ENCODE measurements at regions not wholly inside any gene's neighbourhood (a gene's known extent, or its start where the extent isn't known, plus 50 kb on each side); places are given as distances from the start of the nearest gene placed in this dataset.
"Not testable (repeated sequence)": the region's sequence is repeated elsewhere in the genome, so short reads cannot be mapped to it uniquely, and the experiment has no call there.

DNA sequence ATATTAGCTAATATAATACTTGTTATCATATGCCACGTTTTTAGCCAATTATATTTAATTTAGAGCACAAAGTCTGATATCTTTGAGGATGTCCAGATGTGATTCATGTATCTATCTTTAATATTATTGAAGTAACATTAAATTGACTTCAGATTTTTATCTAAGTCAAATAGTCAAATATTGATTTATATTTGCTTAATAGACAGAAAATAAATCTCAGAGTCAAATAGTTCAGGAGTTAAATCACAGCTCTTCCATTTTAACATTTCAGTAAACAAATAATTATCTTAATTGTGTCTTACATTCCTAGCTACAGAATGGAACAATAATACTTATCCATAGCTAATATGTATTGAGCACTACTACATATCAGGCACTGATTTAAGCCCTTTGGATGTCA, 379.4 kb upstream of the UBE2E3 start:
- TF ChIP-seq, protein P1, sequence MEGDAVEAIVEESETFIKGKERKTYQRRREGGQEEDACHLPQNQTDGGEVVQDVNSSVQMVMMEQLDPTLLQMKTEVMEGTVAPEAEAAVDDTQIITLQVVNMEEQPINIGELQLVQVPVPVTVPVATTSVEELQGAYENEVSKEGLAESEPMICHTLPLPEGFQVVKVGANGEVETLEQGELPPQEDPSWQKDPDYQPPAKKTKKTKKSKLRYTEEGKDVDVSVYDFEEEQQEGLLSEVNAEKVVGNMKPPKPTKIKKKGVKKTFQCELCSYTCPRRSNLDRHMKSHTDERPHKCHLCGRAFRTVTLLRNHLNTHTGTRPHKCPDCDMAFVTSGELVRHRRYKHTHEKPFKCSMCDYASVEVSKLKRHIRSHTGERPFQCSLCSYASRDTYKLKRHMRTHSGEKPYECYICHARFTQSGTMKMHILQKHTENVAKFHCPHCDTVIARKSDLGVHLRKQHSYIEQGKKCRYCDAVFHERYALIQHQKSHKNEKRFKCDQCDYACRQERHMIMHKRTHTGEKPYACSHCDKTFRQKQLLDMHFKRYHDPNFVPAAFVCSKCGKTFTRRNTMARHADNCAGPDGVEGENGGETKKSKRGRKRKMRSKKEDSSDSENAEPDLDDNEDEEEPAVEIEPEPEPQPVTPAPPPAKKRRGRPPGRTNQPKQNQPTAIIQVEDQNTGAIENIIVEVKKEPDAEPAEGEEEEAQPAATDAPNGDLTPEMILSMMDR (IDR thresholded peaks at IDR 0.05), result no peak
- no peak for TF ChIP-seq POLR2A (IDR thresholded peaks at IDR 0.05)
- no peak for DNase-seq (ENCODE audit: low spot score in 2 of 2)
- H3K4me3 ChIP-seq (ENCODE audit: low read depth, poor library complexity, severe bottlenecking), result no peak overlapping the region
- 75% methylated on average over 1 of the region's 1 CpG for WGBS, 2 donors
- intact Hi-C loops (cut with DNase I; ENCODE audit: low total_unique reads), result no loop called here

DNA sequence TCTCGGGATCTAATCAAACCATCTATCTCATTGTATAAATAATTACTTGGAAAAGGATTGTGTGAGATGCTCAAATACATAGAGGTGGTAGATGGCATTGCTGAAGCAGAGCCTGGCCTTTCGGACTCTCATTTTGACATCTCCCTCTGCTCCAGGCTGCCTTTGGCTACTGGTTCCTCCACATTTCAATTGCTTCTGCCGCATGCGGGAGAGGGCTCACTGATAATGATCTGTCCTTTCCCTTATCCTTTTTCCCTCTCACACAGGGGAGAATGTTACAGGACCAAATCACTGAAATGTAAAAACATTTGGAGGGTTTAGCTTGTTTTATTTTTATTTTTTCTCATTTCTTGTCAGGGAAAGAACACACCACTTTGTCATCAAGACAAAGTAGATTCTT, 380.6 kb upstream of the UBE2E3 start:
- WGBS, 2 donors, result 83 to 98% methylated on average over 4 of the region's 4 CpGs
- intact Hi-C loops (cut with DNase I; ENCODE audit: low total_unique reads), result no loop called here
- TF ChIP-seq POLR2A (IDR thresholded peaks at IDR 0.05), result no peak
- TF ChIP-seq, protein P1 (IDR thresholded peaks at IDR 0.05), result no peak
- DNase-seq (ENCODE audit: low spot score in 2 of 2), result no peak
- H3K4me3 ChIP-seq (ENCODE audit: low read depth, poor library complexity, severe bottlenecking), result no peak overlapping the region

DNA sequence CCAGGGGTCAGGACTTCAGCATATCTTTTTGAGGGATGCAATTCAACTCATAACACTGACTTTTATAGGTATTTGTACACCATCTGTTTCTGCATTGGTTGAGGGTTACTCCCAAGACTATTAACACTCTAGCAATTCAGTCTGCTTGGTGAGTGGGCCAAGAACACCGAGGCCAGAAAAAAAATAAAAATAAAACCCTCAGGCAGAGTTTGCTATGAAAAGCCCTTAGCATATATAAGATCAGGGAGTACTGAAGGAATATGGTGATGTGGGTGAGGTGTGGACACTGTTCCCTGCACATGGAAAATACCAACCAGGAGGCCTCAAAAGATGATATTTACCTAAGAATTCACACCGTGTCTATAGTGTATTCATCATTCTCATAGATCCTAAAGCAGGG, 383.2 kb upstream of the UBE2E3 start:
- H3K4me3 ChIP-seq (ENCODE audit: low read depth, poor library complexity, severe bottlenecking), result no peak overlapping the region
- TF ChIP-seq POLR2A (IDR thresholded peaks at IDR 0.05), result no peak
- TF ChIP-seq, protein P1 (IDR thresholded peaks at IDR 0.05), result no peak
- 68 to 73% methylated on average over 2 of the region's 2 CpGs for WGBS, 2 donors
- intact Hi-C loops (cut with DNase I; ENCODE audit: low total_unique reads), result no loop called here
- no peak for DNase-seq (ENCODE audit: low spot score in 2 of 2)

DNA sequence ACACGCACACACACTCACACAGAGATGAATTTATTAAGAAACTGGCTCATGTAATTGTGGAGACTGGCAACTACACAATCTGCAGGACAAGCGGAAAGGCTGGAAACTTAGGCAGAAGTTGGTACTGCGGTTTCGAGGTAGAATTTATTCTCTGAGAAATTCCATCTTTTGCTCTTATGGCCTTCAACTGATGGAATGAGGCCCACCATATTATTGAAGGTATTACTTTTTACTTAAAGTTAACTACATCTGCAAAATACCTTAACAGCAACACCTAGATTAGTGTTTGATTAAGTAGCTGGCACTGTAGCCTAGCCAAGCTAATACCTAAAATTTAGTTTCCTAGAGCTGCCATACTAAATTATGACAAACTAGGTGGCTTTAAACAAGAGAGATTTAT, 384.0 kb upstream of the UBE2E3 start:
- TF ChIP-seq, protein P1 (IDR thresholded peaks at IDR 0.05), result no peak
- no peak for TF ChIP-seq POLR2A (IDR thresholded peaks at IDR 0.05)
- 95 to 96% methylated on average over 4 of the region's 4 CpGs for whole genome bisulfite sequencing, 2 donors
- intact Hi-C loops (cut with DNase I; ENCODE audit: low total_unique reads), result no loop called here

DNA sequence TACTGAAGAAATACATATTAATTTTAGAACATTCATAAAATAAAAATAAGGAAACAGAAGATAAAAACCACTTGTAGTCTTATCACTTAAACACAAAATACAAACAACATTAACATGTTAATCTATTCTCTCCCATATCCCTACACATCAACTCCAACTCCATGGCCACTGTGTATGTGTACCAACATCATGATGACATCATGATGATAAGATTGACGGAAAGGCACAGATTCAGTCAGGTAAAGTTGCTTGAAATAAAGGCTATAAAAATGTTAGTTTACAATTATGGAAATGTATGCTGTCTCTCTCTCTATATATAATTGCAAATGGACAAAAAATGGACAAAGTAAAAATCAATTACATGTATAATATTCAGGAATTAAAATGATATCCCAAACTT, 388.5 kb upstream of the UBE2E3 start:
- 96 to 100% methylated on average over 1 of the region's 1 CpG for WGBS, 2 donors
- no peak for DNase-seq (ENCODE audit: low spot score in 2 of 2)
- intact Hi-C loops (cut with DNase I; ENCODE audit: low total_unique reads), result no loop called here
- no peak overlapping the region for H3K4me3 ChIP-seq (ENCODE audit: low read depth, poor library complexity, severe bottlenecking)
- no peak for TF ChIP-seq POLR2A (IDR thresholded peaks at IDR 0.05)
- TF ChIP-seq, protein P1 (IDR thresholded peaks at IDR 0.05), result no peak

More for the DNA sequence above, 384.0 kb upstream of the UBE2E3 start:
- DNase-seq (ENCODE audit: low spot score in 2 of 2), result no peak
- H3K4me3 ChIP-seq (ENCODE audit: low read depth, poor library complexity, severe bottlenecking), result no peak overlapping the region

DNA sequence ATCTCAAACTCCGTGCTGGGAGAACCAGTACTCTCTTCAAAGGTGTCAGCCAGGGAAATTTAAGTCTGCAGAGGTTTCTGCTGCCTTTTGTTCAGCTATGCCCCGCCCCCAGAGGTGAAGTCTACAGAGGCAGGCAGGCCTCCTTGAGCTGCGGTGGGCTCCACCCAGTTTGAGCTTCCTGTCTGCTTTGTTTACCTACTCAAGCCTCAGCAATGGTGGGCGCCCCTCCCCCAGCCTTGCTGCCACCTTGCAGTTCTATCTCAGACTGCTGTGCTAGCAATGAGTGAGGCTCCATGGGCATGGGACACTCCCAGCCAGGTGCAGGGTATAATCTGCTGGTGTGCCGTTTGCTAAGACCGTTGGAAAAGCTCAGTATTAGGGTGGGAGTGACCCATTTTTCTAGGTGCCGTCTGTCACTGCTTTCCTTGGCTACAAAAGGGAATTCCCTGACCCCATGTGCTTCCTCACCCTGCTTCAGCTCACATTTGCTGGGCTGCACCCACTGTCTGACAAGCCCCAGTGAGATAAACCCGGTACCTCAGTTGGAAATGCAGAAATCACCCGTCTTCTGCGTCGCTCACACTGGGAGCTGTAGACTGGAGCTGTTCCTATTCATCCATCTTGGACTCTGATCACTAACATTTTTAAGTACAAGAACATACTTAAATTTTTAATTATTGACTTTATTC, 389.2 kb upstream of the UBE2E3 start:
- intact Hi-C loops (cut with DNase I; ENCODE audit: low total_unique reads); H3K4me3 ChIP-seq (ENCODE audit: low read depth, poor library complexity, severe bottlenecking); DNase-seq (ENCODE audit: low spot score in 2 of 2): not testable (repeated sequence)
- WGBS, 2 donors, result 81 to 88% methylated on average over 11 of the region's 11 CpGs

Measured in lower leg skin (tissue), 4 donors.